Ascending aorta (tissue), 2 donors: ENCODE measurements at regions not wholly inside any gene's neighbourhood (a gene's known extent, or its start where the extent isn't known, plus 50 kb on each side); places are given as distances from the start of the nearest gene placed in this dataset.

ENCODE experiments used
- DNase-seq, 2 donors: peaks; one replicate each; pipeline ENCODE4 v3.0.0-alpha.2; 2019; ENCODE audit warnings: low spot score in 2 of 2
- H3K27ac ChIP-seq, 2 donors: fragments of 200-600 bp; sonication (generic); one replicate each; pipeline ENCODE4 v1.5.1; 2016 to 2017; ENCODE audit warnings: mild to moderate bottlenecking in 1 of 2
- H3K27me3 ChIP-seq: fragments of 200-600 bp; sonication (generic); one replicate; pipeline ENCODE4 v1.5.1; 2017
- H3K36me3 ChIP-seq, 2 donors: fragments of 200-600 bp; sonication (generic); one replicate each; pipeline ENCODE4 v1.5.1; 2016
- H3K4me1 ChIP-seq, 2 donors: fragments of 200-600 bp; sonication (generic); one replicate each; pipeline ENCODE4 v1.5.1; 2016 to 2017; ENCODE audit warnings: mild to moderate bottlenecking in 1 of 2
- H3K4me3 ChIP-seq, 2 donors: fragments of 200-600 bp; sonication (generic); one replicate each; pipeline ENCODE4 v1.5.1; 2016 to 2017; ENCODE audit warnings: mild to moderate bottlenecking in 1 of 2
- H3K9me3 ChIP-seq, 2 donors: fragments of 200-600 bp; sonication (generic); one replicate each; pipeline ENCODE4 v1.5.1; 2016
- CTCF ChIP-seq, 3 experiments: fragments of 200-600 bp in 2 of 3; fragments of 450-650 bp in 1 of 3; sonication (generic) in 2 of 3; IDR thresholded peaks; one replicate each; pipeline ENCODE4 v1.5.1; 2016 to 2019; ENCODE audit warnings: antibody characterized with exemption in 3 of 3, mild to moderate bottlenecking in 1 of 3, moderate library complexity in 1 of 3
- intact Hi-C: fragments of 100-400 bp; cut with DNase I; formaldehyde crosslinking; loops from one replicate; pipeline ENCODE4 v1.15.1; 2023

- Histone ChIP-seq H3K36me3 (no peaks in the 10 kb centered on the region), H3K4me1 (peaks cover 9 to 31% of the 10 kb centered on the region in 2 donors), H3K27ac (no peak overlapping the region), H3K27me3 (no peaks in the 10 kb centered on the region), H3K9me3 (no peaks in the 10 kb centered on the region), H3K4me3 (no peak overlapping the region)
- intact Hi-C loops = loop anchor here (5.0 to 10.0 kb wide), 4 partner anchors 158 to 405 kb away; partner anchors contain the start of gene RYBP
- DNase-seq = no peak
- no peak for TF ChIP-seq CTCF (IDR thresholded peaks at IDR 0.05)
Measured at GRCh38 chr3:72259755-72260587, 475.0 kb upstream of the PROK2 start.

GRCh38 chr3:72258361-72259141 is 473.6 kb upstream of the PROK2 start:
- Histone ChIP-seq H3K4me1 (peaks cover 9 to 31% of the 10 kb centered on the region in 2 donors), H3K9me3 (no peaks in the 10 kb centered on the region), H3K27ac (no peak overlapping the region), H3K36me3 (no peaks in the 10 kb centered on the region), H3K4me3 (no peak overlapping the region), H3K27me3 (no peaks in the 10 kb centered on the region)
- no peak for DNase-seq
- intact Hi-C loops = loop anchor here (5.0 kb wide), 2 partner anchors 156 to 189 kb away; partner anchors contain the start of gene RYBP
- no peak for TF ChIP-seq CTCF (IDR thresholded peaks at IDR 0.05)

- H3K36me3 ChIP-seq = no peaks in the 10 kb centered on the region
- peaks cover 9 to 29% of the 10 kb centered on the region in 2 donors for H3K4me1 ChIP-seq
- intact Hi-C loops = loop anchor here (5.0 kb wide), 2 partner anchors 155 to 190 kb away; partner anchors contain the start of gene RYBP
- no peak for TF ChIP-seq CTCF (IDR thresholded peaks at IDR 0.05)
- no peak for DNase-seq
- no peak overlapping the region for H3K27ac ChIP-seq
- no peaks in the 10 kb centered on the region for H3K9me3 ChIP-seq
- H3K27me3 ChIP-seq = no peaks in the 10 kb centered on the region
- no peak overlapping the region for H3K4me3 ChIP-seq
Measured at GRCh38 chr3:72257738-72258137, 472.8 kb upstream of the PROK2 start.

GRCh38 chr3:72257203-72257602 is 472.3 kb upstream of the PROK2 start:
- Histone ChIP-seq H3K9me3 (no peaks in the 10 kb centered on the region), H3K27ac (no peak overlapping the region), H3K27me3 (no peaks in the 10 kb centered on the region), H3K36me3 (no peaks in the 10 kb centered on the region), H3K4me1 (peaks cover 9 to 24% of the 10 kb centered on the region in 2 donors), H3K4me3 (no peak overlapping the region)
- no peak for TF ChIP-seq CTCF (IDR thresholded peaks at IDR 0.05)
- DNase-seq = no peak
- intact Hi-C loops = loop anchor here (5.0 kb wide), 2 partner anchors 155 to 190 kb away; partner anchors contain the start of gene RYBP

GRCh38 chr3:72256716-72257115 is 471.8 kb upstream of the PROK2 start:
- no peak for TF ChIP-seq CTCF (IDR thresholded peaks at IDR 0.05)
- no peaks in the 10 kb centered on the region for H3K9me3 ChIP-seq
- DNase-seq = no peak
- H3K27me3 ChIP-seq = no peaks in the 10 kb centered on the region
- no peak overlapping the region for H3K27ac ChIP-seq
- intact Hi-C loops = loop anchor here (5.0 kb wide), 2 partner anchors 154 to 191 kb away; partner anchors contain the start of gene RYBP
- no peaks in the 10 kb centered on the region for H3K36me3 ChIP-seq
- H3K4me3 ChIP-seq = no peak overlapping the region
- peaks cover 9 to 21% of the 10 kb centered on the region in 2 donors for H3K4me1 ChIP-seq
